SK-N-MC (cell line): ENCODE measurements at regions not wholly inside any gene's neighbourhood (a gene's known extent, or its start where the extent isn't known, plus 50 kb on each side); places are given as distances from the start of the nearest gene placed in this dataset.

Source experiments
- EZH2 ChIP-seq: fragments of 200-600 bp; sonication (generic); IDR thresholded peaks from one replicate; pipeline ENCODE4 v1.6.1; 2017; ENCODE audit warnings: antibody characterized with exemption
- FOXP2 ChIP-seq: optimal IDR thresholded peaks from 2 replicates; pipeline ENCODE3; 2011; ENCODE audit warnings: mild to moderate bottlenecking, moderate library complexity; ENCODE audit not compliant: insufficient read depth; ENCODE audit errors: extremely low read length, control extremely low read depth
- POLR2AphosphoS5 ChIP-seq: IDR thresholded peaks from 2 replicates; pipeline ENCODE4 v1.6.1; 2012; ENCODE audit warnings: mild to moderate bottlenecking, low read depth, low read length, borderline replicate concordance

- TF ChIP-seq POLR2AphosphoS5 (no peak), EZH2 (no peak), FOXP2 (no peak)
These were observed 251.1 kb upstream of the CNTN4 start for GRCh38 chr3:1847571-1847970.
